ENCODE measurements at regions not wholly inside any gene's neighbourhood (a gene's known extent, or its start where the extent isn't known, plus 50 kb on each side); places are given as distances from the start of the nearest gene placed in this dataset.

DNA sequence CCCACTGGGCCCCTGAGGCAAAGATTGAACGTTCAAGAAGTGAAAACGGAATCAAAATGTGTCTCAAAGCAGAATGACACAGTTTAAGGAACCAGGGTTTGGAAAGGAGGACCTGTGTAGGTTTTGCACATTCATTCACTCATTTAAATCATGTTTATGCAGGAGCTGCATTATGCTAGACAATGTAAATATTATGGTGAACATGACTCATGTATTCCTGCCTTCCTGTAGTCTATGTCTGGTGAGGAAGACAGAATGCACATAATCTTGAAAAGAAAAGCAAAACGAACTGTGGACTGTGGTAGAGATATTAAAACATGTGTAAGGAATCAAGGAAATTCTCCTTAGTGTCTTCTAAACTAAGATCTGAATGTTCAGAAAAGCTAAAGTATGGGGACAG, 311.8 kb upstream of the SMIM31 start:
- 60 to 66% methylated on average over 3 of the region's 3 CpGs for WGBS, 2 donors

DNA sequence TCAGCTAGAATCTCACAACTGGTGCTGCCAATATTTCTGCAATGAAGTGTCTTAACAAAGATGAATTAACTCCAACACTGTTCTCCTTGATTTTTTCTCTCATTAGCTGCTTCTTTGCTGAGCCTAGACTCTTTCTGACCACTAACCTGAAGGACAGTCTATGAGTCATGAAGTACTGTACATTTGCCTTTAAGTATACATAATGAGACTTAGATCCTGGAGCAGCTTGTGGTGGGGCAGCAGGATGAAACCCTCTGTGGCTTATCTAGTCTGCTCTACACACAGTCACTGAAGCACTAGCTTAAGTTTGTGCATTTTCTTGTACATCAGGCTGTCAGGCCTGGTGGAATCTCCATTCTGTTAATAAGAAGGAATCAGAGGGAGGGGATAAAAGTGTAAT, 307.4 kb upstream of the SMIM31 start:
- intact Hi-C loops (cut with DNase I) = no loop called here
- H3K36me3 ChIP-seq = no peaks in the 10 kb centered on the region
- no peaks in the 10 kb centered on the region for H3K4me1 ChIP-seq
- no peaks in the 10 kb centered on the region for H3K27me3 ChIP-seq
- no peak for TF ChIP-seq POLR2A (IDR thresholded peaks at IDR 0.05)
- TF ChIP-seq, protein P1, sequence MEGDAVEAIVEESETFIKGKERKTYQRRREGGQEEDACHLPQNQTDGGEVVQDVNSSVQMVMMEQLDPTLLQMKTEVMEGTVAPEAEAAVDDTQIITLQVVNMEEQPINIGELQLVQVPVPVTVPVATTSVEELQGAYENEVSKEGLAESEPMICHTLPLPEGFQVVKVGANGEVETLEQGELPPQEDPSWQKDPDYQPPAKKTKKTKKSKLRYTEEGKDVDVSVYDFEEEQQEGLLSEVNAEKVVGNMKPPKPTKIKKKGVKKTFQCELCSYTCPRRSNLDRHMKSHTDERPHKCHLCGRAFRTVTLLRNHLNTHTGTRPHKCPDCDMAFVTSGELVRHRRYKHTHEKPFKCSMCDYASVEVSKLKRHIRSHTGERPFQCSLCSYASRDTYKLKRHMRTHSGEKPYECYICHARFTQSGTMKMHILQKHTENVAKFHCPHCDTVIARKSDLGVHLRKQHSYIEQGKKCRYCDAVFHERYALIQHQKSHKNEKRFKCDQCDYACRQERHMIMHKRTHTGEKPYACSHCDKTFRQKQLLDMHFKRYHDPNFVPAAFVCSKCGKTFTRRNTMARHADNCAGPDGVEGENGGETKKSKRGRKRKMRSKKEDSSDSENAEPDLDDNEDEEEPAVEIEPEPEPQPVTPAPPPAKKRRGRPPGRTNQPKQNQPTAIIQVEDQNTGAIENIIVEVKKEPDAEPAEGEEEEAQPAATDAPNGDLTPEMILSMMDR (IDR thresholded peaks at IDR 0.05) = no peak
- H3K9me3 ChIP-seq = no peaks in the 10 kb centered on the region
- H3K4me3 ChIP-seq (replicated peaks in 1 of 3) = no peak overlapping the region
- no peak overlapping the region for H3K27ac ChIP-seq
- no peak for DNase-seq

More for the DNA sequence above, 311.8 kb upstream of the SMIM31 start:
- Histone ChIP-seq H3K36me3 (no peaks in the 10 kb centered on the region), H3K9me3 (no peaks in the 10 kb centered on the region), H3K4me3 (replicated peaks in 1 of 3) (no peak overlapping the region), H3K27me3 (no peaks in the 10 kb centered on the region), H3K27ac (no peak overlapping the region), H3K4me1 (no peaks in the 10 kb centered on the region)
- TF ChIP-seq, protein P1 (IDR thresholded peaks at IDR 0.05) = no peak
- TF ChIP-seq POLR2A (IDR thresholded peaks at IDR 0.05) = no peak
- intact Hi-C loops (cut with DNase I) = no loop called here
- DNase-seq = no peak

DNA sequence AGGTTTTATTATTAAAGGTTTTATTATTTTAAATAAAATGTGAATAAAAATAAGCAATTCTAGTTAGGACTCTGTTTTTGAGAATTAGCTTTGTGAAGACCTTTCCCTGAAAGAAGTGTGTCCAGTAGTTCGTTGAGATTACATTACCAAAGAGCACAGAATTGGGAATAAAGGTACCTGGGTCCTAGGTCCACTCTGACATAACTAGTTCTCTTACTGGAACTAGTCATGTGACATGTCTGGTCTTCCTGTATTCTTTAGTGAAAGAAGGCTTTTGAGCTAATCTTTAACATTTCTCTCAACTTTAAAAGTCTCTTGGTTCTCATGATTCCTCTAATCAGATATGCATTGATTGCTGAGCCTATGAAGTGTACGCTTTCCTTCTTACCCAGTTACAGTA, 292.0 kb upstream of the SMIM31 start:
- WGBS, 2 donors = 77% methylated on average over 2 of the region's 2 CpGs
- Histone ChIP-seq H3K9me3 (no peaks in the 10 kb centered on the region), H3K27ac (no peak overlapping the region), H3K4me3 (replicated peaks in 1 of 3) (no peak overlapping the region), H3K27me3 (no peaks in the 10 kb centered on the region), H3K36me3 (no peaks in the 10 kb centered on the region), H3K4me1 (no peaks in the 10 kb centered on the region)
- intact Hi-C loops (cut with DNase I) = no loop called here
- DNase-seq = no peak
- no peak for TF ChIP-seq POLR2A (IDR thresholded peaks at IDR 0.05)
- TF ChIP-seq, protein P1 (IDR thresholded peaks at IDR 0.05) = no peak

DNA sequence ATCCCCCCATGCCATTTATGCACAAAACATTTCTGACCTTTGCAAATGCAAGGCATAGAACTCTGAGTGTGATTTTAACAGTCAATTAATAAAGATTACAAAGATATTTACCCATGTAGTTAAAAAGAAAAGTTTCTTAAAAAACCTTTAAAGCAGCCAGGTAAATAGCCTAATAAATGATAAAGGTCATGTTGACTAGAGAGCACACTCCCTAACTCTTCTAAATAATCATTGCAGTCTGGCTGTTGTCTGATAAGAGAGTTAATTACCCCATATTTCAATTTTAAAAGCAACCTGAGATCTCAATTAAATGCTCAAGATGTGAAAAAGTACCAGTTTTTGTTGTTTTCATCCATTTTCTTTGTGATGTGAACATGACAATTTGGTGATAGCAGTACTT, 291.5 kb upstream of the SMIM31 start:
- H3K4me1 ChIP-seq = no peaks in the 10 kb centered on the region
- TF ChIP-seq, protein P1 (IDR thresholded peaks at IDR 0.05) = no peak
- no peak for TF ChIP-seq POLR2A (IDR thresholded peaks at IDR 0.05)
- no peaks in the 10 kb centered on the region for H3K9me3 ChIP-seq
- no peaks in the 10 kb centered on the region for H3K36me3 ChIP-seq
- H3K27me3 ChIP-seq = no peaks in the 10 kb centered on the region
- no peak overlapping the region for H3K4me3 ChIP-seq (replicated peaks in 1 of 3)
- intact Hi-C loops (cut with DNase I) = no loop called here
- DNase-seq = no peak
- no peak overlapping the region for H3K27ac ChIP-seq

DNA sequence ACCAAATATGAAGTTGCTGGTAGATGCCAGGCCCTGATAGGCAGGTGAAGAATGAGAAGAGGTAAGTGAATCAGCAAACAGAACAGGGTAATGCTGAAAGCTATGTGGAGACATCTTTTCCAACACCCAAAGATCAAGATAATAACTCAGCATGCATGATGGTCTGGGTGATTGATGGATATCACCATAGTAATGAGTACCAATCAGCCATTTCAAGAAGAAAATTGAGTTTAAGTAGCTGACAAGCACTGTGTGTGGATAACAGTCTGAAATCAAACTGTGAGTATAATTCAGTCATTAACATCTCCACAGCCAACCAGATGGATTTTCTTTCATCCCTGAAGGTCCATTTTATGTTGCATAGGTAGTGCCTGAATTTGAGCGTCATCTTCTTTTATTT, 289.6 kb upstream of the SMIM31 start:
- H3K36me3 ChIP-seq = no peaks in the 10 kb centered on the region
- no peak for DNase-seq
- no peak overlapping the region for H3K4me3 ChIP-seq (replicated peaks in 1 of 3)
- H3K4me1 ChIP-seq = no peaks in the 10 kb centered on the region
- no peak overlapping the region for H3K27ac ChIP-seq
- H3K27me3 ChIP-seq = no peaks in the 10 kb centered on the region
- TF ChIP-seq POLR2A (IDR thresholded peaks at IDR 0.05) = no peak
- 71 to 88% methylated on average over 1 of the region's 1 CpG for WGBS, 2 donors
- intact Hi-C loops (cut with DNase I) = no loop called here
- no peaks in the 10 kb centered on the region for H3K9me3 ChIP-seq

DNA sequence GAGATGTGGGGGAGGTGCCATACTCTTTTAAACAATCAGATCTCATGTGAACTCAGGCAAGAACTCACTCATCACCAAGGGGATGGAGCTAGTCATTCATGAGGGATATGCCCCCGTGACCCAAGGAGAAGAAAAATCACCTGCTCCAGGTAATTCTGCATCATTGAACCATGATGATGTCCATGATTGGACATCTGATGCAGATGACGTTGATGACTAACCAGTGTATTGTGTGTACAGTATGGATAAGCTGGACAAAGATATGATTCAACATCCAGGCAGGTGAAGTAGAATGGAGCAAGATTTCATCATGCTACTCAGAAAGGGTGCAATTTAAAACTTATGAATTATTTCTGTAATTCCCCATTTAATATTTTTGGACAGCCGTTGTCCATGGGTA, 286.4 kb upstream of the SMIM31 start:
- intact Hi-C loops (cut with DNase I) = no loop called here
- H3K4me1 ChIP-seq = no peaks in the 10 kb centered on the region
- H3K36me3 ChIP-seq = no peaks in the 10 kb centered on the region
- no peak for TF ChIP-seq POLR2A (IDR thresholded peaks at IDR 0.05)
- TF ChIP-seq, protein P1 (IDR thresholded peaks at IDR 0.05) = no peak
- no peak overlapping the region for H3K4me3 ChIP-seq (replicated peaks in 1 of 3)
- no peak for DNase-seq
- no peaks in the 10 kb centered on the region for H3K9me3 ChIP-seq
- 80 to 87% methylated on average over 3 of the region's 3 CpGs for WGBS, 2 donors
- H3K27me3 ChIP-seq = no peaks in the 10 kb centered on the region
- no peak overlapping the region for H3K27ac ChIP-seq
